GM12878 (cell line): ENCODE measurements at regions not wholly inside any gene's neighbourhood (a gene's known extent, or its start where the extent isn't known, plus 50 kb on each side); places are given as distances from the start of the nearest gene placed in this dataset.

ENCODE experiments used
- EZH2 ChIP-seq: IDR thresholded peaks from 2 replicates; pipeline ENCODE4 v1.6.1; 2012; ENCODE audit warnings: low read depth, mild to moderate bottlenecking, control low read depth, inconsistent platforms, low read length, borderline replicate concordance; ENCODE audit not compliant: control insufficient read depth
- RBBP5 ChIP-seq: fragments of 200-600 bp; sonication (generic); conservative IDR thresholded peaks from 2 replicates; pipeline ENCODE4 v1.6.1; 2016
- SIN3A ChIP-seq: IDR thresholded peaks from 2 replicates; pipeline ENCODE4 v1.6.1; 2012; ENCODE audit warnings: low read depth, low read length, improper control_type of control experiment
- TF ChIP-seq, protein P1 (sequence below): IDR thresholded peaks from 2 replicates; pipeline ENCODE4 v1.6.1; 2012; ENCODE audit warnings: mild to moderate bottlenecking, low read depth, low read length
- TF ChIP-seq, protein P2 (sequence below), 3 experiments: IDR thresholded peaks in 2 of 3; conservative IDR thresholded peaks in 1 of 3; 2 replicates each; pipeline ENCODE4 v1.5.1; 2011; ENCODE audit warnings: low read depth in 3 of 3, low read length in 3 of 3, mild to moderate bottlenecking in 3 of 3, control low read depth in 2 of 3, moderate library complexity in 2 of 3, inconsistent platforms in 1 of 3, mixed read lengths in 1 of 3; ENCODE audit not compliant: control insufficient read depth in 2 of 3, insufficient read depth in 1 of 3; ENCODE audit errors: extremely low read depth in 1 of 3
- TF ChIP-seq, protein P3 (sequence below): IDR thresholded peaks from 2 replicates; pipeline ENCODE4 v1.6.1; 2011; ENCODE audit warnings: mild to moderate bottlenecking, low read depth, low read length, moderate library complexity; ENCODE audit not compliant: insufficient replicate concordance
- TF ChIP-seq, protein P4 (sequence below): fragments of 450-650 bp; IDR thresholded peaks from 2 replicates; pipeline ENCODE4 v1.6.1; 2014; ENCODE audit warnings: mild to moderate bottlenecking

DNA sequence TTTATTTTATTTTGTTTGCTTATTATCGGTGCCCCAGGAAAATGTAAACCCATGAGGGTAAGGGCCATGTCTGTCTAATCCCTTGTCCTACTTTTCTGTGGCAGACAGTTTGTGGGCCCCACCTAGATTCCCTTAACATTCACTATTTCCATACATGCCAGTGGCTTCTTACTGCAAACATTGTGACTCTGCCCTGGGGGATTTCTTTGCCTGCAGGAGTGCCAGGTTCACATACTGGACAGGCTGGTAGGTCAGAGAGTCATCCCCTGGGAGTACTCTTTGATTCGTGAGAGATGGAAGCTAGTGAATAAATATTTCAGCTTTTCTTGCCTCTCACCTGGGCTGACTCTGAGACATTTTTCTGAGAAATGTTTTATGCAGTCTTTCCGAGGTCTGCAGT, 122.8 kb upstream of the TBX5 start:
- TF ChIP-seq EZH2 (no peak), SIN3A (no peak), RBBP5 (no peak)
- TF ChIP-seq, protein P1, sequence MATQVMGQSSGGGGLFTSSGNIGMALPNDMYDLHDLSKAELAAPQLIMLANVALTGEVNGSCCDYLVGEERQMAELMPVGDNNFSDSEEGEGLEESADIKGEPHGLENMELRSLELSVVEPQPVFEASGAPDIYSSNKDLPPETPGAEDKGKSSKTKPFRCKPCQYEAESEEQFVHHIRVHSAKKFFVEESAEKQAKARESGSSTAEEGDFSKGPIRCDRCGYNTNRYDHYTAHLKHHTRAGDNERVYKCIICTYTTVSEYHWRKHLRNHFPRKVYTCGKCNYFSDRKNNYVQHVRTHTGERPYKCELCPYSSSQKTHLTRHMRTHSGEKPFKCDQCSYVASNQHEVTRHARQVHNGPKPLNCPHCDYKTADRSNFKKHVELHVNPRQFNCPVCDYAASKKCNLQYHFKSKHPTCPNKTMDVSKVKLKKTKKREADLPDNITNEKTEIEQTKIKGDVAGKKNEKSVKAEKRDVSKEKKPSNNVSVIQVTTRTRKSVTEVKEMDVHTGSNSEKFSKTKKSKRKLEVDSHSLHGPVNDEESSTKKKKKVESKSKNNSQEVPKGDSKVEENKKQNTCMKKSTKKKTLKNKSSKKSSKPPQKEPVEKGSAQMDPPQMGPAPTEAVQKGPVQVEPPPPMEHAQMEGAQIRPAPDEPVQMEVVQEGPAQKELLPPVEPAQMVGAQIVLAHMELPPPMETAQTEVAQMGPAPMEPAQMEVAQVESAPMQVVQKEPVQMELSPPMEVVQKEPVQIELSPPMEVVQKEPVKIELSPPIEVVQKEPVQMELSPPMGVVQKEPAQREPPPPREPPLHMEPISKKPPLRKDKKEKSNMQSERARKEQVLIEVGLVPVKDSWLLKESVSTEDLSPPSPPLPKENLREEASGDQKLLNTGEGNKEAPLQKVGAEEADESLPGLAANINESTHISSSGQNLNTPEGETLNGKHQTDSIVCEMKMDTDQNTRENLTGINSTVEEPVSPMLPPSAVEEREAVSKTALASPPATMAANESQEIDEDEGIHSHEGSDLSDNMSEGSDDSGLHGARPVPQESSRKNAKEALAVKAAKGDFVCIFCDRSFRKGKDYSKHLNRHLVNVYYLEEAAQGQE = no peak
- TF ChIP-seq, protein P2, sequence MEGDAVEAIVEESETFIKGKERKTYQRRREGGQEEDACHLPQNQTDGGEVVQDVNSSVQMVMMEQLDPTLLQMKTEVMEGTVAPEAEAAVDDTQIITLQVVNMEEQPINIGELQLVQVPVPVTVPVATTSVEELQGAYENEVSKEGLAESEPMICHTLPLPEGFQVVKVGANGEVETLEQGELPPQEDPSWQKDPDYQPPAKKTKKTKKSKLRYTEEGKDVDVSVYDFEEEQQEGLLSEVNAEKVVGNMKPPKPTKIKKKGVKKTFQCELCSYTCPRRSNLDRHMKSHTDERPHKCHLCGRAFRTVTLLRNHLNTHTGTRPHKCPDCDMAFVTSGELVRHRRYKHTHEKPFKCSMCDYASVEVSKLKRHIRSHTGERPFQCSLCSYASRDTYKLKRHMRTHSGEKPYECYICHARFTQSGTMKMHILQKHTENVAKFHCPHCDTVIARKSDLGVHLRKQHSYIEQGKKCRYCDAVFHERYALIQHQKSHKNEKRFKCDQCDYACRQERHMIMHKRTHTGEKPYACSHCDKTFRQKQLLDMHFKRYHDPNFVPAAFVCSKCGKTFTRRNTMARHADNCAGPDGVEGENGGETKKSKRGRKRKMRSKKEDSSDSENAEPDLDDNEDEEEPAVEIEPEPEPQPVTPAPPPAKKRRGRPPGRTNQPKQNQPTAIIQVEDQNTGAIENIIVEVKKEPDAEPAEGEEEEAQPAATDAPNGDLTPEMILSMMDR (IDR thresholded peaks at IDR 0.05 in 2 of 3, conservative IDR thresholded peaks at IDR 0.05 in 1 of 3; ENCODE audit: control insufficient read depth in 2 of 3, extremely low read depth in 1 of 3, insufficient read depth in 1 of 3, low read depth in 3 of 3, low read length in 3 of 3) = no peak
- TF ChIP-seq, protein P3, sequence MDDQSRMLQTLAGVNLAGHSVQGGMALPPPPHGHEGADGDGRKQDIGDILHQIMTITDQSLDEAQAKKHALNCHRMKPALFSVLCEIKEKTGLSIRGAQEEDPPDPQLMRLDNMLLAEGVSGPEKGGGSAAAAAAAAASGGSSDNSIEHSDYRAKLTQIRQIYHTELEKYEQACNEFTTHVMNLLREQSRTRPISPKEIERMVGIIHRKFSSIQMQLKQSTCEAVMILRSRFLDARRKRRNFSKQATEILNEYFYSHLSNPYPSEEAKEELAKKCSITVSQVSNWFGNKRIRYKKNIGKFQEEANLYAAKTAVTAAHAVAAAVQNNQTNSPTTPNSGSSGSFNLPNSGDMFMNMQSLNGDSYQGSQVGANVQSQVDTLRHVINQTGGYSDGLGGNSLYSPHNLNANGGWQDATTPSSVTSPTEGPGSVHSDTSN = no peak
- TF ChIP-seq, protein P4, sequence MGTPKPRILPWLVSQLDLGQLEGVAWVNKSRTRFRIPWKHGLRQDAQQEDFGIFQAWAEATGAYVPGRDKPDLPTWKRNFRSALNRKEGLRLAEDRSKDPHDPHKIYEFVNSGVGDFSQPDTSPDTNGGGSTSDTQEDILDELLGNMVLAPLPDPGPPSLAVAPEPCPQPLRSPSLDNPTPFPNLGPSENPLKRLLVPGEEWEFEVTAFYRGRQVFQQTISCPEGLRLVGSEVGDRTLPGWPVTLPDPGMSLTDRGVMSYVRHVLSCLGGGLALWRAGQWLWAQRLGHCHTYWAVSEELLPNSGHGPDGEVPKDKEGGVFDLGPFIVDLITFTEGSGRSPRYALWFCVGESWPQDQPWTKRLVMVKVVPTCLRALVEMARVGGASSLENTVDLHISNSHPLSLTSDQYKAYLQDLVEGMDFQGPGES = no peak
